Stomach (tissue), 8 donors: ENCODE measurements at regions not wholly inside any gene's neighbourhood (a gene's known extent, or its start where the extent isn't known, plus 50 kb on each side); places are given as distances from the start of the nearest gene placed in this dataset.

Experiments
- DNase-seq, 2 donors: peaks; one replicate each; pipeline versions ENCODE4 v3.0.0 to v3.0.0-alpha.2; 2013 to 2019
- H3K27ac ChIP-seq, 5 donors: fragments of 200-600 bp in 4 of 5; sonication (generic) in 4 of 5; one replicate each; pipeline ENCODE4 v1.5.1; 2013 to 2019; ENCODE audit warnings: mild to moderate bottlenecking in 1 of 5, moderate library complexity in 1 of 5
- H3K27me3 ChIP-seq, 3 donors: fragments of 200-600 bp; sonication (generic); one replicate each; pipeline ENCODE4 v1.5.1; 2017 to 2019; ENCODE audit warnings: mixed run types in 1 of 3
- H3K36me3 ChIP-seq, 4 donors: fragments of 200-600 bp; sonication (generic); 1 replicate in 3 of 4; 2 replicates in 1 of 4; pipeline ENCODE4 v1.5.1; 2016 to 2019
- H3K4me1 ChIP-seq, 4 donors: fragments of 200-600 bp; sonication (generic); one replicate each; pipeline ENCODE4 v1.5.1; 2016 to 2019
- H3K4me3 ChIP-seq, 4 donors: fragments of 200-600 bp; sonication (generic) in 3 of 4; one replicate each; pipeline ENCODE4 v1.5.1; 2016 to 2019; ENCODE audit warnings: mild to moderate bottlenecking in 1 of 4
- H3K9me3 ChIP-seq, 4 donors: fragments of 200-600 bp; sonication (generic); one replicate each; pipeline ENCODE4 v1.5.1; 2016 to 2019
- EP300 ChIP-seq: sonication (generic); formaldehyde crosslinking; IDR thresholded peaks from one replicate; pipeline ENCODE4 v1.6.1; 2017; ENCODE audit warnings: antibody characterized with exemption
- POLR2A ChIP-seq, 4 donors: fragments of 450-650 bp; IDR thresholded peaks; one replicate each; pipeline ENCODE4 v1.6.1; 2016; ENCODE audit warnings: antibody characterized with exemption in 4 of 4, control low read depth in 2 of 4, mild to moderate bottlenecking in 1 of 4, moderate library complexity in 1 of 4
- POLR2AphosphoS5 ChIP-seq, 3 donors: sonication (generic); formaldehyde crosslinking; IDR thresholded peaks; one replicate each; pipeline ENCODE4 v1.6.1; 2016; ENCODE audit warnings: antibody characterized with exemption in 3 of 3
- WGBS, 5 donors: extraction: QIAGEN DNeasy Blood & Tissue Kit in 3 of 5; methylation state at CpG; one replicate each; pipeline versions ENCODE4 v1.1.5 to v1.1.7; 2013 to 2018; 5-methylcytosine and 5-hydroxymethylcytosine counted together
- intact Hi-C: fragments of 100-400 bp; cut with DNase I; formaldehyde crosslinking; loops from one replicate; pipeline ENCODE4 v1.15.1; 2023; ENCODE audit warnings: low total_unique reads
- TF ChIP-seq, protein P1 (sequence below), 7 experiments: fragments of 450-650 bp in 4 of 7; fragments of 200-600 bp in 3 of 7; sonication (generic) in 3 of 7; IDR thresholded peaks; one replicate each; pipeline ENCODE4 v1.5.1; 2016 to 2019; ENCODE audit warnings: antibody characterized with exemption in 7 of 7, control low read depth in 2 of 7, mild to moderate bottlenecking in 1 of 7
- donor health status: healthy with polysubstance abuse.
- donor health status: Bipolar disorder and iron deficiency.
- donor health status: healthy.

DNA sequence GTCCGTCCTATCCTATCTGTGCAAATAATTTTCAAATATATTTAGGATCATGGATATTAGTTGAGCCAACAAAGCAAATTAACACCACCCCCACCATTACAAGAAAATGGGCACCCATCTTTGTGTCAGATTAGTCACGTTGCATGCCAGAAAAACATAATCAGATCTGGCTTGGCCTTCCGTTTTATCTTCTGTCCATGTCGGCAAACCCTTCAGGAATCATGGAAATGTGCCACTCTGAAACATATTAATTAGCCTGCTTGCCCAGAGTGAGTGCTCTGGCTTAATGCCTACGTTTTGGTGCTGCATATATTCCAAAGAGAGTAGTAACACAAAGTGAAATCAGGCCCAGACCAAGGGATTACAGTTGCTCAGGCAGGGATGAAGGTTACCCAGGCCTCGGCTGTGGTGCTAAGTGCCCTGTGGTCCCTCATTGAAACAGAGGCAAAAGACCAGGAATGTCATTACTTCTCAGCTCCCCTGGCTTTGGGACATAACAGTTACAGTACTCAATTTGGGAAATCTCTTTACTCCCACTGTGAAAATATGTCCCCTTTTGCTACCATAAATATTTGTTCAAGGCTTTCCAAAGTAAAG lies 154.0 kb upstream of the LSM8 start:
- no peaks in the 10 kb centered on the region for H3K4me1 ChIP-seq
- no peak overlapping the region for H3K27ac ChIP-seq
- DNase-seq = no peak
- intact Hi-C loops = no loop called here
- TF ChIP-seq EP300 = no peak
- TF ChIP-seq POLR2A (IDR thresholded peaks at IDR 0.05) = no peak
- TF ChIP-seq, protein P1, sequence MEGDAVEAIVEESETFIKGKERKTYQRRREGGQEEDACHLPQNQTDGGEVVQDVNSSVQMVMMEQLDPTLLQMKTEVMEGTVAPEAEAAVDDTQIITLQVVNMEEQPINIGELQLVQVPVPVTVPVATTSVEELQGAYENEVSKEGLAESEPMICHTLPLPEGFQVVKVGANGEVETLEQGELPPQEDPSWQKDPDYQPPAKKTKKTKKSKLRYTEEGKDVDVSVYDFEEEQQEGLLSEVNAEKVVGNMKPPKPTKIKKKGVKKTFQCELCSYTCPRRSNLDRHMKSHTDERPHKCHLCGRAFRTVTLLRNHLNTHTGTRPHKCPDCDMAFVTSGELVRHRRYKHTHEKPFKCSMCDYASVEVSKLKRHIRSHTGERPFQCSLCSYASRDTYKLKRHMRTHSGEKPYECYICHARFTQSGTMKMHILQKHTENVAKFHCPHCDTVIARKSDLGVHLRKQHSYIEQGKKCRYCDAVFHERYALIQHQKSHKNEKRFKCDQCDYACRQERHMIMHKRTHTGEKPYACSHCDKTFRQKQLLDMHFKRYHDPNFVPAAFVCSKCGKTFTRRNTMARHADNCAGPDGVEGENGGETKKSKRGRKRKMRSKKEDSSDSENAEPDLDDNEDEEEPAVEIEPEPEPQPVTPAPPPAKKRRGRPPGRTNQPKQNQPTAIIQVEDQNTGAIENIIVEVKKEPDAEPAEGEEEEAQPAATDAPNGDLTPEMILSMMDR (IDR thresholded peaks at IDR 0.05) = no peak
- TF ChIP-seq POLR2AphosphoS5 (IDR thresholded peaks at IDR 0.05) = no peak
- H3K9me3 ChIP-seq = no peaks in the 10 kb centered on the region
- no peak overlapping the region for H3K4me3 ChIP-seq
- H3K27me3 ChIP-seq = no peaks in the 10 kb centered on the region
- WGBS, 5 donors = 27 to 44% (median 31%) methylated on average over 6 of the region's 6 CpGs
- no peaks in the 10 kb centered on the region for H3K36me3 ChIP-seq

DNA sequence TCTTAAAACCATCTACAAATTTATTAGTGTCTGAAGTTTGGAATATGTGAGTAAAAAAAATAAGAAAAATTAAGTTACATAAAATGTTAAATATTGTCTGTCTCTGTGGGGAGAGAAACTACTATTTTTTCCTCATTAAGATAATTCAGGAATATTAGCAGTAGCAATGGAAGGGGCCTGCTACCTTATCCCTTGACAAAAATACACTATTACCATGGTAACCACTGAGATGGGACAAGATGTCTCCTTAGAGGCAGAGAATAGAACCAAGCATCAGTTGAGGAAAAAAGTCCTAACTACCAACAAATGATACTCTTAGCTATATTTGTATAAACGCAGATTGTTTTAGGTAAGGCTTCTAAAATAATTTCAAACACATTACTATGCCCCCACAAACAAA lies 150.7 kb upstream of the LSM8 start:
- H3K27ac ChIP-seq = no peak overlapping the region
- no peak overlapping the region for H3K4me3 ChIP-seq
- intact Hi-C loops = no loop called here
- H3K27me3 ChIP-seq = no peaks in the 10 kb centered on the region
- TF ChIP-seq, protein P1 (IDR thresholded peaks at IDR 0.05) = no peak
- no peak for TF ChIP-seq POLR2A (IDR thresholded peaks at IDR 0.05)
- TF ChIP-seq POLR2AphosphoS5 (IDR thresholded peaks at IDR 0.05) = no peak
- TF ChIP-seq EP300 = no peak
- no peak for DNase-seq
- WGBS, 5 donors = 70 to 91% (median 80%) methylated on average over 1 of the region's 1 CpG
- H3K4me1 ChIP-seq = no peaks in the 10 kb centered on the region
- no peaks in the 10 kb centered on the region for H3K9me3 ChIP-seq
- no peaks in the 10 kb centered on the region for H3K36me3 ChIP-seq

DNA sequence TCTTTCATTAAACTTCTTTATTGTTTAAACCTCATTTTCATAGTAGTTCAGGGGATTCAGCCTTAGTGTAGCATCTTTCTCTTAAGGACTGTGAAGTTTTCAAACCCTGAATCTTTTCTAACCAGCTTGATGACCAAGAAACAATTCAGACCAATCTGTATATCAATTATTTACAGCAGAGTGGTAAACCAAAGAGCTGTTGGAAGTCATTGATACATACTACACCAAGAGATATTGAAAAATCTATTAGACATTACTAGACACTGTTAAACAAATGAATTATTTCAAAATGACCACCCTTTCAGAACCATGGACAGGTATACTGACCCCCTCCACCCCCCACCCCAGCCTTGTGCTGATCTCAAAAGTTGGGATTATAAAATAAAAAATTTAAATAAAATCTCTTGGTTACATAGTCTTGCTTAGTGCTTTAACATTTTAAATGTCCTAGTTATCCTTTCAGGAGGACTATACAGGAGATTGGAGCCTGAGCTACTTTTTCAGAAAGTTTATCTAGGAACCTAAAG lies 143.9 kb upstream of the LSM8 start:
- intact Hi-C loops = no loop called here
- Histone ChIP-seq H3K9me3 (no peaks in the 10 kb centered on the region), H3K36me3 (no peaks in the 10 kb centered on the region), H3K4me1 (no peaks in the 10 kb centered on the region), H3K4me3 (no peak overlapping the region), H3K27ac (no peak overlapping the region), H3K27me3 (no peaks in the 10 kb centered on the region)
- no peak for DNase-seq
- no peak for TF ChIP-seq POLR2A (IDR thresholded peaks at IDR 0.05)

- Histone ChIP-seq H3K27me3 (no peaks in the 10 kb centered on the region), H3K9me3 (no peaks in the 10 kb centered on the region), H3K4me3 (no peak overlapping the region), H3K27ac (no peak overlapping the region), H3K4me1 (no peaks in the 10 kb centered on the region), H3K36me3 (no peaks in the 10 kb centered on the region)
- DNase-seq = no peak
- whole genome bisulfite sequencing, 5 donors = 65 to 83% (median 67%) methylated on average over 2 of the region's 2 CpGs
- no peak for TF ChIP-seq POLR2A (IDR thresholded peaks at IDR 0.05)
- no peak for TF ChIP-seq EP300
- no peak for TF ChIP-seq POLR2AphosphoS5 (IDR thresholded peaks at IDR 0.05)
- TF ChIP-seq, protein P1 (IDR thresholded peaks at IDR 0.05) = no peak
- intact Hi-C loops = no loop called here
These were observed 143.4 kb upstream of the LSM8 start for GRCh38 chr7:118040562-118040961.

- intact Hi-C loops = no loop called here
- Histone ChIP-seq H3K4me3 (no peak overlapping the region), H3K9me3 (no peaks in the 10 kb centered on the region), H3K4me1 (no peaks in the 10 kb centered on the region), H3K36me3 (no peaks in the 10 kb centered on the region), H3K27me3 (no peaks in the 10 kb centered on the region), H3K27ac (no peak overlapping the region)
- no peak for DNase-seq
- 49 to 64% (median 53%) methylated on average over 3 of the region's 3 CpGs for WGBS, 5 donors
- TF ChIP-seq POLR2A (IDR thresholded peaks at IDR 0.05) (no peak), EP300 (no peak), POLR2AphosphoS5 (IDR thresholded peaks at IDR 0.05) (no peak)
- TF ChIP-seq, protein P1 (IDR thresholded peaks at IDR 0.05) = no peak
These were observed 142.6 kb upstream of the LSM8 start for GRCh38 chr7:118041251-118041878.
